OCI-LY7 (cell line): ENCODE measurements at regions not wholly inside any gene's neighbourhood (a gene's known extent, or its start where the extent isn't known, plus 50 kb on each side); places are given as distances from the start of the nearest gene placed in this dataset.

Experiments used
- EZH2phosphoT487 ChIP-seq: fragments of 200-600 bp; sonication (generic); IDR thresholded peaks from 2 replicates; pipeline ENCODE4 v1.6.1; 2018; ENCODE audit warnings: low read depth, borderline replicate concordance, mild to moderate bottlenecking, mixed run types, antibody characterized with exemption, low read length, moderate library complexity, mixed read lengths
- TF ChIP-seq, protein P1 (sequence below): fragments of 200-600 bp; sonication (generic); conservative IDR thresholded peaks from 2 replicates; pipeline ENCODE4 v1.5.1; 2014; ENCODE audit warnings: mild to moderate bottlenecking, antibody characterized with exemption, low read length, moderate library complexity, mixed read lengths

- TF ChIP-seq, protein P1, sequence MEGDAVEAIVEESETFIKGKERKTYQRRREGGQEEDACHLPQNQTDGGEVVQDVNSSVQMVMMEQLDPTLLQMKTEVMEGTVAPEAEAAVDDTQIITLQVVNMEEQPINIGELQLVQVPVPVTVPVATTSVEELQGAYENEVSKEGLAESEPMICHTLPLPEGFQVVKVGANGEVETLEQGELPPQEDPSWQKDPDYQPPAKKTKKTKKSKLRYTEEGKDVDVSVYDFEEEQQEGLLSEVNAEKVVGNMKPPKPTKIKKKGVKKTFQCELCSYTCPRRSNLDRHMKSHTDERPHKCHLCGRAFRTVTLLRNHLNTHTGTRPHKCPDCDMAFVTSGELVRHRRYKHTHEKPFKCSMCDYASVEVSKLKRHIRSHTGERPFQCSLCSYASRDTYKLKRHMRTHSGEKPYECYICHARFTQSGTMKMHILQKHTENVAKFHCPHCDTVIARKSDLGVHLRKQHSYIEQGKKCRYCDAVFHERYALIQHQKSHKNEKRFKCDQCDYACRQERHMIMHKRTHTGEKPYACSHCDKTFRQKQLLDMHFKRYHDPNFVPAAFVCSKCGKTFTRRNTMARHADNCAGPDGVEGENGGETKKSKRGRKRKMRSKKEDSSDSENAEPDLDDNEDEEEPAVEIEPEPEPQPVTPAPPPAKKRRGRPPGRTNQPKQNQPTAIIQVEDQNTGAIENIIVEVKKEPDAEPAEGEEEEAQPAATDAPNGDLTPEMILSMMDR = no peak
- TF ChIP-seq EZH2phosphoT487 = no peak
These were observed 428.7 kb upstream of the AKR1E2 start for GRCh38 chr10:4397337-4397736.
